HG03520 (cell line): ENCODE measurements at regions not wholly inside any gene's neighbourhood (a gene's known extent, or its start where the extent isn't known, plus 50 kb on each side); places are given as distances from the start of the nearest gene placed in this dataset.

ENCODE experiments used
- ATAC-seq: cut with Tn5 transposase; IDR thresholded peaks from one replicate; pipeline ENCODE4 v1.9.1; 2021; ENCODE audit warnings: mild to moderate bottlenecking, moderate library complexity; ENCODE audit not compliant: unreplicated experiment

DNA sequence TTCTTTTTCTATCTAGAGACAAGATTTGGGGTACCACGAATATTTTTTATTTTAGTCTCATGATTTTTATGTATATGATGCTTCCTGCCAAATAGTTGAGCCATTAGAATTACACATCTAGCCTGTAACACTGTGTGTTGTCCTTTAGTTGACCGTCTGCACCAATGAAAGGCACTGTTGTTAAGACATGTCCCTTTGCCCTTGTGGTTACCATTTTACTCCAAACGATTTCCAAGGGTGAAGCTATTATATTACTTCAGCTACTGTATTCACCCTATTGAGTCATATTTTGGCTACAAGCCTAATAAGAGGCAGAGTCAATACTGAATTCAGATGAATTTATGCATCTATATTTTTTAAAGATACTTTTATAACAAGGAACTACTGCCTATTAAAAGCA, 207.6 kb downstream of the CETN3 start:
- no peak for ATAC-seq

DNA sequence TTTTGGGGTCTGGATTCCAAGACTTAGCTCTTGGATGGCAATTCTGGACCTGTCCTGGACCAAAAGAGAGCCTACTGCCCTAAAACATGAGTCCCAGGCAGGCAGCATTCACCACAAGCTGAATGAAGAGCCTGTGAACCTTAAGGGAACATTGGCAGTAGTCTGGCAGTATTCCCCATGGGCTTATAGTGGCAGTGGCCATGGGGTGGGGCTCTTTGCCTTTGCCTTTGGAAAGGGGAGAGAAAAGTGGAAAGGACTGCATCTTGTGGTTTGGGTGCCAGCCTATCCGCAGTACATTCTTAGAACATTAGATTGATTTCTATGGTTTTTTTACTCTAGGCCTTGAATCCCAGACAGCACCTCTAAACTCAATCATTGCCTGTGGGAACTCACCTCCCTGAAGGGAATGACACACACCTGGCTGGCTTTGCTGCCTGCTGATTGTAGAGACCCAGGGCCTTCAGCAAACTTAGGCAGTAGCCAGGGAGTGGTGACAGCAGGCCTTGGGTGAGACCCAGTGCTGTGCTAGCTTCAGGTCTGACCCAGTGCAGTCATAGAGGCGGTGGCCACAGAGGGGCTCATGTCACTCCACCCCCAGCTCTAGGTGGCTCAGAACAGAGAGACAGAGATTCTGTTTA, 216.3 kb downstream of the CETN3 start:
- no peak for ATAC-seq

DNA sequence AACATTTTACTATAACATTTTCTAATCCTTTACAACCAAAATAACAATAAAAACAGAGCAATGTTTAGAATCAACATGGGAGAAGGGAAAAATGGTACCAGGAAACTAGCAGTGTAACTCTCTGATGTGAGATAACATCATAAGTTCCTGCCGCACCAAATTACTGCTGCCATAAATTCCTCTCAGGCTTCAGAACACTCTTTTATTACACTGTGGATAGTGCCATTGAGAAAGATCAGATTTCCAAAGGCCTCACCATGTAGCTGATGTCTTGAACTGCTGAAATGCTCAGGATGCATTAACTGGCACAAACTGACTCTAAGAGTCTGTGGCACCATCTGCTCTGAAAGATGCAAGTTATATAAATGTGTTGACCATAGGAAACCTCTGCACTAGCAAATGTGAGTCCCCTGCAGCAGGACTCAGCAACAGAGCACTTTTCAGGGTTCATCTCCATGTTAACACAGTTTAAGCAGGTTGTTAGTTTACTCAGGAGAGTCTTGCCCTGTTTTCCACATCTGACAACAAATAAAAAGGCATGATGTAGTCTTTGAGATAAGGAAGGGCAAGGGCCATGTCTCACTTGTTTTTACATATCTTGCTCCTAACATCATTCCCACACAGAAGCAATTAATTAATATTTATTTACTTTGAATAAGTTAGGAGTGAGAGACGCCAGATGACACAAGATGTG, 218.1 kb downstream of the CETN3 start:
- no peak for ATAC-seq

GRCh38 chr5:90185897-90186468, 223.6 kb downstream of the CETN3 start:
- ATAC-seq = no peak

DNA sequence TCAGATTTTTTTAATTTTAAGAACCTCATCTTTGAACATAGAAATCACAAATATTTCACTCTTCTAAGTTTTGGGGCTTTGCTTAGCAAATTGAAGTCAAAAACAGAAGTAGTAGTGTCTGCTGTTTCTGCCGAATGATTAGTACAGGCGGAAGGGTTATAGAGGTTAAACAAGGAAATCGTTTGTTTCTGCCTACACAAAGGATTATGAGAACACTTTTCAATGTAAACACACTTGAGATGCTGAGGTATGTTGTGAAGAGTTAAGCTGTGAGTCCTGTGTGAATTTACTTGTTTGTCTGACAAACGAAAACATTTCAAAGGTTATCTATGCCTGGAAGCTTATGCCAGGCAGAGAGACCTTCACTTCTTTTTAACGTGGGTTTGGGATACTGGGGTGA, 224.8 kb downstream of the CETN3 start:
- ATAC-seq = no peak

- no peak for ATAC-seq
These were observed 226.8 kb downstream of the CETN3 start for GRCh38 chr5:90182726-90183125.

GRCh38 chr5:90174236-90174635, 235.3 kb downstream of the CETN3 start:
- ATAC-seq = no peak

GRCh38 chr5:90173299-90174030, 236.1 kb downstream of the CETN3 start:
- ATAC-seq = no peak

GRCh38 chr5:90171466-90171865, 238.1 kb downstream of the CETN3 start:
- ATAC-seq = no peak

GRCh38 chr5:90170261-90170660, 239.3 kb downstream of the CETN3 start:
- ATAC-seq = no peak

- ATAC-seq = no peak
These were observed 240.5 kb downstream of the CETN3 start for GRCh38 chr5:90169078-90169477.

DNA sequence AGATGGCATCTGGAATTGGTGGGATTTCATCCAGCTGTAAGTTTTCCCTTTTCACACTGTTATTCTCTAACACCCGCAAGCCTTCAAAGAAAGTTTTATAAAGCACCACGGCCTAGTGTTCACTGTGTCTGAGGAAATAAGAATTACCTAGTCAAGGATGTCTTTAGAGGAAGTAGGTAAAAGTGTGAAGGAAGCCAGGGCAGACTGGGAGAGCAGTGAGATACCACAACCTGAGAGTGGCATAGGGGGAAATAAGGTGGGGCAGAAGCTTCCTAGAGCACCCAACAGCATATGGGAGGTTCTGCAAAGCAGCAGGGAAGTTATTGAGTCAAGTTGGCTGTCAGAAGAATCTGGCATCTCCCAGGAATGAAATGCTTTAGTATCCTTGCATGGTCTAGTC, 241.2 kb downstream of the CETN3 start:
- ATAC-seq = no peak

GRCh38 chr5:90166816-90167215, 242.7 kb downstream of the CETN3 start:
- no peak for ATAC-seq

GRCh38 chr5:90162324-90162723, 247.2 kb downstream of the CETN3 start:
- no peak for ATAC-seq

- ATAC-seq = no peak
These were observed 248.1 kb downstream of the CETN3 start for GRCh38 chr5:90161414-90161813.

DNA sequence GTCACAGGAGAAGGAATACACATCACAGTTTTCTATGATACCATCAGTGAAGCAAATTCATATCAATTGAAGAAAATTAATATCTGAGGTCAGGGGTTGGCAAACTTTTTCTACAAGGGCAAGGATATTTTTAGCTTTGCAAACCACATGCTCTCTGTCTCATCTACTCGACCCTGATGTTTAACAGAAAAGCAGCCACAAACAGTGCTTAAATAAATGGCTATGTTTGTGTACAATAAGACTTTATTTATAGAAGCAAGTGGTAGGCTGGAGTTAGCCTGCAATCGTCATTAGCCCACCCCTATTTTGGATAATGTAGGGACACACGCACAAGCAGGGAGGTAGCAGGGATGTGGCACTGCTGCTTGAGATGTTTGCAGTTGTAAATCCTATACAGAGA, 251.4 kb downstream of the CETN3 start:
- ATAC-seq = no peak

GRCh38 chr5:90153031-90153430, 256.5 kb downstream of the CETN3 start:
- no peak for ATAC-seq

DNA sequence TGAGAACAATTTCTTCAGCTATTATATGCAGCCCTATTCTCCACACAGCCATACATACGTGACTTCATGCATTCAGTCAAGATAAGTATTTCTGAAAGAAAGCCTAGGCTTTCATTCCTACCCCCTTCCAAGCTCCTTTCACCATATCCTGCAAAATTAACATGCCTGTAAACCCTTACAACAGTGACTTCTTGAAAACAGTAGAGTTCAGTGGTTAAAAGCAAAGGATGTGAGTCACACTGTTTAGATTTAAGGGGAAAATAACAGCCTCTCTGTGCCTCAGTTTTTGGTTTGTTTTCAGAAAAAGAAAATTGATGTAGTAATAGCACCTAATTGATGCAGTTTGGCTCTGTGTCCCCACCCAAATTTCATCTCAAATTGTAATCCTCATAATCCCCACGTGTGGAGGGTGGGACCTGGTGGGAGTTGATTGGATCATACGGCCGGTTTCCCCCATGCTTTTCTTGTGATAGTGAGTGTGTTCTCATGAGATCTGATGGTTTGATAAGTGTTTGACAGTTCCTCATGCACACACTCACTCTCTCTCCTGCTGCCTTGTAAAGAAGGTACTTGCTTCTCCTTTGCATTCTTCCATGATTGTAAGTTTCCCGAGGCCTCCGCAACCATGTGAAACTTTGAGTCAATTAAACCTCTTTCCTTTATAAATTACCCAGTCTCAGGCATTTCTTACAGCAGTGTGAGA, 264.8 kb downstream of the CETN3 start:
- no peak for ATAC-seq

DNA sequence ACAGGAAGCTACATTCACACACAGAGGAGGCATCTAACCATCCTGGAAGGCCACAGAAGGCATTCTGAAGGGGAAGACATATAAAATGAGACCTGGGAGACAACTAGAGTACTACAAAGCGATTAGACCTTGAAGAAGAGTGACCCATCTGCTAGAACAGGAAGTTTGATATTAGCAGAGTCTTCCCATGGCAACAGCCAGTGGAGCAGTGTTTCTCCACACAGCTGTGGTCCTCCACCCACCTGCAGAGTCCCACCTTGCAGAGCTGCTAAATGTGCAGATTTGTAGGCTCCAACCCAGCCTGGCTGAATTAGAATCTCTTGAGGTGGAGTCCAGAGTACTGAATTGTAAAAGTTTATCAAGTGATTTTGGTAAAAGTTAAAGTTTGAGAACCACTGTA, 267.0 kb downstream of the CETN3 start:
- ATAC-seq = no peak

DNA sequence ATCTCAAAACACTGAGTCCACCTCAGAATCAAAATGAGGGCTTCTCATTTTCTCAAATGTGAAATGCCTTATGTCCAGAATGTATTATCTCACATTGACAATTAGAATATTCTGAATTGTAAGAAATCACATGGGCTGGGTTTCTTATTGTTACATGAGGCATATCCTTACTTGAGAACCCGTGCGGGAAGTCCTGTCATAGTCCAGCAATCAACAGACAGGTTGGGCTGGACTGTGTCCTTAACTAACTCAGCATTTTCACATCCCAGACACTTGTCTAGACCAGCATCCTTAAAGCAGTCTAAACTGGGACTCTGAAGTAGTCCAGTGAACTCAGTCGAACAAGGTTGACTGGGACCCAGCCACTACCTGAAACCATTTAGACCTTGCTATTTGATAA, 267.6 kb downstream of the CETN3 start:
- no peak for ATAC-seq

GRCh38 chr5:90136952-90137528, 272.5 kb downstream of the CETN3 start:
- no peak for ATAC-seq
